ENCODE measurements at regions not wholly inside any gene's neighbourhood (a gene's known extent, or its start where the extent isn't known, plus 50 kb on each side); places are given as distances from the start of the nearest gene placed in this dataset.

GRCh38 chr5:65094279-65094678, 325.5 kb downstream of the CWC27 start:
- no peak for TF ChIP-seq POLR2A (IDR thresholded peaks at IDR 0.05; ENCODE audit: low read length)
- no peak for TF ChIP-seq GATA1 (IDR thresholded peaks at IDR 0.05; ENCODE audit: low read depth, low read length)
